CD14-positive monocyte (primary cell): ENCODE measurements at regions not wholly inside any gene's neighbourhood (a gene's known extent, or its start where the extent isn't known, plus 50 kb on each side); places are given as distances from the start of the nearest gene placed in this dataset.

Experiments used
- DNase-seq, 3 donors: peaks; one replicate each; pipeline ENCODE4 v3.0.0-alpha.2; 2011 to 2022
- H2AFZ ChIP-seq: 2 replicates; pipeline ENCODE4 v1.6.0; 2012; ENCODE audit warnings: mild to moderate bottlenecking, low read depth, low read length, inconsistent platforms; ENCODE audit not compliant: insufficient read depth, poor library complexity, severe bottlenecking
- H3K27ac ChIP-seq, 2 donors: 1 replicate in 1 of 2; 2 replicates in 1 of 2; pipeline ENCODE4 v1.5.1; 2012 to 2013; ENCODE audit warnings: low read length in 2 of 2, control low read depth in 1 of 2, inconsistent platforms in 1 of 2, low read depth in 1 of 2, mild to moderate bottlenecking in 1 of 2
- H3K27me3 ChIP-seq, 2 donors: one replicate each; pipeline versions ENCODE4 v1.6.0 to v1.6.1; 2011 to 2013; ENCODE audit warnings: low read length in 2 of 2; ENCODE audit not compliant: control insufficient read depth in 2 of 2, insufficient read depth in 2 of 2
- H3K36me3 ChIP-seq, 2 donors: replicated peaks in 1 of 2; 1 replicate in 1 of 2; 2 replicates in 1 of 2; pipeline versions ENCODE4 v1.5.1 to v1.6.1; 2012 to 2013; ENCODE audit warnings: low read length in 2 of 2, control low read depth in 1 of 2, inconsistent platforms in 1 of 2, mild to moderate bottlenecking in 1 of 2; ENCODE audit not compliant: insufficient read depth in 2 of 2, control insufficient read depth in 1 of 2
- H3K4me1 ChIP-seq, 2 donors: 1 replicate in 1 of 2; 2 replicates in 1 of 2; pipeline versions ENCODE4 v1.5.1 to v1.6.1; 2012 to 2013; ENCODE audit warnings: low read length in 2 of 2, control low read depth in 1 of 2, inconsistent platforms in 1 of 2, mild to moderate bottlenecking in 1 of 2, moderate library complexity in 1 of 2; ENCODE audit not compliant: insufficient read depth in 2 of 2, control insufficient read depth in 1 of 2
- H3K4me2 ChIP-seq: replicated peaks from 2 replicates; pipeline ENCODE3; 2012; ENCODE audit warnings: low read length, moderate library complexity, mild to moderate bottlenecking; ENCODE audit not compliant: poor library complexity, severe bottlenecking; ENCODE audit errors: extremely low read depth
- H3K4me3 ChIP-seq, 3 experiments: fragments of 200-600 bp in 1 of 3; sonication (generic) in 1 of 3; replicated peaks in 1 of 3; 1 replicate in 2 of 3; 2 replicates in 1 of 3; pipeline ENCODE4 v1.5.1; 2011 to 2013; ENCODE audit warnings: low read length in 3 of 3, mild to moderate bottlenecking in 3 of 3, control low read depth in 2 of 3, low read depth in 2 of 3, inconsistent platforms in 1 of 3, moderate library complexity in 1 of 3
- H3K79me2 ChIP-seq: 2 replicates; pipeline ENCODE4 v1.6.0; 2012; ENCODE audit warnings: mild to moderate bottlenecking, control low read depth, inconsistent platforms, low read length, moderate library complexity; ENCODE audit not compliant: insufficient read depth
- H3K9ac ChIP-seq: 2 replicates; pipeline ENCODE4 v1.6.0; 2017; ENCODE audit warnings: low read length, mild to moderate bottlenecking; ENCODE audit not compliant: insufficient read depth, poor library complexity, severe bottlenecking
- H3K9me3 ChIP-seq, 2 donors: replicated peaks in 1 of 2; 1 replicate in 1 of 2; 2 replicates in 1 of 2; pipeline versions ENCODE4 v1.5.1 to v1.6.1; 2012 to 2013; ENCODE audit warnings: low read length in 2 of 2, control low read depth in 1 of 2; ENCODE audit not compliant: control insufficient read depth in 1 of 2, insufficient read depth in 1 of 2
- H4K20me1 ChIP-seq: 2 replicates; pipeline ENCODE4 v1.6.0; 2012; ENCODE audit warnings: mild to moderate bottlenecking, low read length, control low read depth, moderate library complexity; ENCODE audit not compliant: insufficient read depth
- H3K27ac Mint-ChIP-seq, 7 donors: one replicate each; pipeline ENCODE4 v1.8.0; 2020; ENCODE audit warnings: mild to moderate bottlenecking in 7 of 7, mixed read lengths in 7 of 7, moderate library complexity in 6 of 7, inconsistent platforms in 2 of 7
- H3K27me3 Mint-ChIP-seq, 3 donors: one replicate each; pipeline ENCODE4 v1.8.0; 2021 to 2022; ENCODE audit warnings: low read depth in 3 of 3, mild to moderate bottlenecking in 3 of 3, mixed read lengths in 3 of 3, moderate library complexity in 3 of 3, inconsistent platforms in 1 of 3
- H3K36me3 Mint-ChIP-seq, 2 donors: one replicate each; pipeline ENCODE4 v1.8.0; 2020; ENCODE audit warnings: mixed read lengths in 2 of 2, inconsistent platforms in 1 of 2, mild to moderate bottlenecking in 1 of 2
- H3K4me1 Mint-ChIP-seq: one replicate; pipeline ENCODE4 v1.8.0; 2020; ENCODE audit warnings: mild to moderate bottlenecking, mixed read lengths
- H3K4me3 Mint-ChIP-seq, 2 donors: one replicate each; pipeline ENCODE4 v1.8.0; 2020; ENCODE audit warnings: mild to moderate bottlenecking in 2 of 2, mixed read lengths in 2 of 2, moderate library complexity in 1 of 2
- H3K9me3 Mint-ChIP-seq, 7 donors: one replicate each; pipeline ENCODE4 v1.8.0; 2020 to 2022; ENCODE audit warnings: mixed read lengths in 7 of 7, mild to moderate bottlenecking in 6 of 7, moderate library complexity in 6 of 7, inconsistent platforms in 2 of 7
- CTCF ChIP-seq: fragments of 200-600 bp; IDR thresholded peaks from one replicate; pipeline ENCODE4 v1.8.0; 2022; ENCODE audit warnings: antibody characterized with exemption, mild to moderate bottlenecking
- WGBS: methylation state at CpG from one replicate; pipeline ENCODE4 v1.1.5; 2013; ENCODE audit warnings: missing lambda C conversion rate; ENCODE audit not compliant: insufficient coverage; 5-methylcytosine and 5-hydroxymethylcytosine counted together
- intact Hi-C, 2 donors: fragments of 100-400 bp; cut with micrococcal nuclease; formaldehyde crosslinking; loops; one replicate each; pipeline versions ENCODE4 v1.15.0 to v1.15.1; 2023

- Mint-ChIP-seq H3K36me3 (no peaks in the 10 kb centered on the region), H3K4me1 (no peaks in the 10 kb centered on the region)
Observed at GRCh38 chrX:5176766-5177165, 1051.9 kb downstream of the NLGN4X start.

GRCh38 chrX:5163663-5164062 lies 1065.0 kb downstream of the NLGN4X start:
- Mint-ChIP-seq H3K27me3 (no peaks in the 10 kb centered on the region), H3K36me3 (no peaks in the 10 kb centered on the region), H3K4me3 (no peak overlapping the region), H3K4me1 (no peaks in the 10 kb centered on the region), H3K9me3 (peaks cover 0 to 10% (median 1%) of the 10 kb centered on the region in 7 donors), H3K27ac (no peak overlapping the region)
- Histone ChIP-seq H3K4me3 (no peak overlapping the region), H3K9me3 (no peaks in the 10 kb centered on the region), H3K27ac (no peak overlapping the region), H3K27me3 (no peaks in the 10 kb centered on the region), H4K20me1 (no peaks in the 10 kb centered on the region), H3K9ac (no peak overlapping the region), H3K79me2 (no peaks in the 10 kb centered on the region), H3K4me2 (no peak overlapping the region), H2AFZ (no peak overlapping the region), H3K4me1 (no peaks in the 10 kb centered on the region), H3K36me3 (no peaks in the 10 kb centered on the region)
- no peak for DNase-seq
- no peak for TF ChIP-seq CTCF
- no CpG with 5 or more reads among the region's 1 CpG for WGBS
- intact Hi-C loops = no loop called here

More at GRCh38 chrX:5176766-5177165, 1051.9 kb downstream of the NLGN4X start:
- H3K27ac ChIP-seq = no peak overlapping the region
- no peaks in the 10 kb centered on the region for H4K20me1 ChIP-seq
- no peak for DNase-seq
- H3K4me2 ChIP-seq = no peak overlapping the region
- H3K79me2 ChIP-seq = no peaks in the 10 kb centered on the region
- H2AFZ ChIP-seq = no peak overlapping the region
- no peak for TF ChIP-seq CTCF
- H3K36me3 ChIP-seq = no peaks in the 10 kb centered on the region
- no peaks in the 10 kb centered on the region for H3K4me1 ChIP-seq
- no peaks in the 10 kb centered on the region for H3K9me3 ChIP-seq
- intact Hi-C loops = no loop called here
- no peaks in the 10 kb centered on the region for H3K27me3 Mint-ChIP-seq
- peaks cover 0 to 7% (median 2%) of the 10 kb centered on the region in 7 donors for H3K9me3 Mint-ChIP-seq
- H3K4me3 ChIP-seq = no peak overlapping the region
- no peaks in the 10 kb centered on the region for H3K27me3 ChIP-seq
- no CpG with 5 or more reads among the region's 1 CpG for WGBS
- no peak overlapping the region for H3K9ac ChIP-seq
- no peak overlapping the region for H3K4me3 Mint-ChIP-seq
- H3K27ac Mint-ChIP-seq = no peak overlapping the region
